OCI-LY7 (cell line): ENCODE measurements at regions not wholly inside any gene's neighbourhood (a gene's known extent, or its start where the extent isn't known, plus 50 kb on each side); places are given as distances from the start of the nearest gene placed in this dataset.

ENCODE experiments used
- BruUV-seq: library from RNA; stranded (reverse); fragments of 400-500 nt; replicated peaks from 2 replicates; lab custom pipeline; 2021; lab: Mats Ljungman, UMichigan
- CTCF ChIA-PET: fragments of 300-600 bp; sonication (Branson Sonifier 250); formaldehyde crosslinking; loops from one replicate; lab custom pipeline; 2022; ENCODE audit warnings: antibody characterized with exemption; ENCODE audit not compliant: unreplicated experiment; lab: Charles Lee
- POLR2A ChIA-PET: fragments of 300-600 bp; sonication (Branson Sonifier 250); formaldehyde crosslinking; loops from one replicate; lab custom pipeline; 2022; ENCODE audit warnings: antibody characterized with exemption; lab: Charles Lee
- DNase-seq: peaks from one replicate; pipeline ENCODE4 v3.0.0-alpha.2; 2015; ENCODE audit warnings: low spot score
- H2AFZ ChIP-seq: fragments of 200-600 bp; sonication (generic), shearing (Covaris generic); 2 replicates; pipeline ENCODE4 v1.6.1; 2014; ENCODE audit warnings: mild to moderate bottlenecking, antibody characterized with exemption, low read length, moderate library complexity
- H3K27ac ChIP-seq: fragments of 200-600 bp; sonication (generic); 2 replicates; pipeline ENCODE4 v1.5.1; 2014; ENCODE audit warnings: mixed run types, low read depth, mild to moderate bottlenecking, moderate library complexity, low read length, inconsistent platforms; ENCODE audit not compliant: poor library complexity, severe bottlenecking
- H3K36me3 ChIP-seq: fragments of 200-600 bp; sonication (generic); 2 replicates; pipeline ENCODE4 v1.6.1; 2014; ENCODE audit warnings: mild to moderate bottlenecking, antibody characterized with exemption, low read length, moderate library complexity, mixed read lengths; ENCODE audit not compliant: insufficient read depth
- H3K4me1 ChIP-seq: fragments of 200-600 bp; sonication (generic); 2 replicates; pipeline ENCODE4 v1.5.1; 2014; ENCODE audit warnings: mild to moderate bottlenecking, low read length; ENCODE audit not compliant: insufficient read depth, poor library complexity, severe bottlenecking
- H3K4me2 ChIP-seq: fragments of 200-600 bp; sonication (generic); 2 replicates; pipeline ENCODE4 v1.6.1; 2014; ENCODE audit warnings: mild to moderate bottlenecking, low read length
- H3K4me3 ChIP-seq: fragments of 200-600 bp; sonication (generic); 2 replicates; pipeline ENCODE4 v1.5.1; 2014; ENCODE audit warnings: mild to moderate bottlenecking, low read depth, low read length; ENCODE audit not compliant: poor library complexity, severe bottlenecking
- H3K79me2 ChIP-seq: fragments of 200-600 bp; sonication (generic); 2 replicates; pipeline ENCODE4 v1.6.1; 2016; ENCODE audit warnings: low read depth, mild to moderate bottlenecking, low read length, moderate library complexity, mixed read lengths; ENCODE audit not compliant: insufficient read depth
- H3K9me2 ChIP-seq: fragments of 200-600 bp; sonication (generic); 2 replicates; pipeline ENCODE4 v1.6.1; 2016; ENCODE audit warnings: mild to moderate bottlenecking, low read length, mixed read lengths; ENCODE audit not compliant: insufficient read depth
- H3K9me3 ChIP-seq: fragments of 200-600 bp; sonication (generic); 2 replicates; pipeline ENCODE4 v1.6.1; 2014; ENCODE audit warnings: mild to moderate bottlenecking, mixed run types, low read length, mixed read lengths
- H4K20me1 ChIP-seq: fragments of 200-600 bp; sonication (generic); 2 replicates; pipeline ENCODE4 v1.6.1; 2014; ENCODE audit warnings: mild to moderate bottlenecking, antibody characterized with exemption, low read length, moderate library complexity, mixed read lengths; ENCODE audit not compliant: insufficient read depth
- CTCF ChIP-seq: fragments of 200-600 bp; sonication (generic); conservative IDR thresholded peaks from 2 replicates; pipeline ENCODE4 v1.5.1; 2014; ENCODE audit warnings: mild to moderate bottlenecking, antibody characterized with exemption, low read length, moderate library complexity, mixed read lengths
- EZH2phosphoT487 ChIP-seq: fragments of 200-600 bp; sonication (generic); IDR thresholded peaks from 2 replicates; pipeline ENCODE4 v1.6.1; 2018; ENCODE audit warnings: low read depth, borderline replicate concordance, mild to moderate bottlenecking, mixed run types, antibody characterized with exemption, low read length, moderate library complexity, mixed read lengths
- intact Hi-C: fragments of 100-400 bp; cut with micrococcal nuclease; formaldehyde crosslinking; loops from one replicate; pipeline ENCODE4 v1.10.0; 2022; ENCODE audit not compliant: unreplicated experiment

- TF ChIP-seq EZH2phosphoT487 = no peak
- no peak for TF ChIP-seq CTCF
- no peaks in the 10 kb centered on the region for H3K79me2 ChIP-seq
- H3K4me3 ChIP-seq = no peak overlapping the region
- BruUV-seq = no TSS peak
- H3K4me1 ChIP-seq = no peaks in the 10 kb centered on the region
- no peak overlapping the region for H3K27ac ChIP-seq
- H3K4me2 ChIP-seq = no peak overlapping the region
- H2AFZ ChIP-seq = no peak overlapping the region
- CTCF ChIA-PET = no interaction called here
- no peaks in the 10 kb centered on the region for H3K9me2 ChIP-seq
- POLR2A ChIA-PET = interaction anchor here (0.6 kb wide), 1 partner anchor 124 kb away, joined by 4 read pairs; no protein-coding TSS in a partner anchor
- H3K36me3 ChIP-seq = no peaks in the 10 kb centered on the region
- no peaks in the 10 kb centered on the region for H3K9me3 ChIP-seq
- H4K20me1 ChIP-seq = no peaks in the 10 kb centered on the region
- intact Hi-C loops = no loop called here
- no peak for DNase-seq
These were observed 80.1 kb upstream of the PPP1R3A start for GRCh38 chr7:113998934-113999333.

- ChIA-PET CTCF (no interaction called here), POLR2A (no interaction called here)
- no peak overlapping the region for H2AFZ ChIP-seq
- H4K20me1 ChIP-seq = no peaks in the 10 kb centered on the region
- TF ChIP-seq EZH2phosphoT487 (no peak), CTCF (no peak)
- H3K79me2 ChIP-seq = no peaks in the 10 kb centered on the region
- no peaks in the 10 kb centered on the region for H3K9me2 ChIP-seq
- no peaks in the 10 kb centered on the region for H3K4me1 ChIP-seq
- intact Hi-C loops = no loop called here
- no peak for DNase-seq
- no TSS peak for BruUV-seq
- H3K27ac ChIP-seq = no peak overlapping the region
- no peaks in the 10 kb centered on the region for H3K9me3 ChIP-seq
- H3K4me3 ChIP-seq = no peak overlapping the region
- no peaks in the 10 kb centered on the region for H3K36me3 ChIP-seq
- H3K4me2 ChIP-seq = no peak overlapping the region
These were observed 77.6 kb upstream of the PPP1R3A start for GRCh38 chr7:113996405-113996804.

GRCh38 chr7:113986216-113986615, 67.4 kb upstream of the PPP1R3A start:
- no peak for DNase-seq
- H3K79me2 ChIP-seq = no peaks in the 10 kb centered on the region
- no peak overlapping the region for H3K27ac ChIP-seq
- BruUV-seq = no TSS peak
- no peak overlapping the region for H2AFZ ChIP-seq
- no peaks in the 10 kb centered on the region for H3K36me3 ChIP-seq
- H3K4me1 ChIP-seq = no peaks in the 10 kb centered on the region
- no peaks in the 10 kb centered on the region for H3K9me3 ChIP-seq
- intact Hi-C loops = no loop called here
- TF ChIP-seq CTCF (no peak), EZH2phosphoT487 (no peak)
- H4K20me1 ChIP-seq = no peaks in the 10 kb centered on the region
- H3K4me3 ChIP-seq = no peak overlapping the region
- ChIA-PET CTCF (no interaction called here), POLR2A (interaction anchor here (0.6 kb wide), 1 partner anchor 44 kb away, joined by 3 read pairs; no protein-coding TSS in a partner anchor)
- no peaks in the 10 kb centered on the region for H3K9me2 ChIP-seq
- no peak overlapping the region for H3K4me2 ChIP-seq
